GM21576 (cell line): ENCODE measurements at regions not wholly inside any gene's neighbourhood (a gene's known extent, or its start where the extent isn't known, plus 50 kb on each side); places are given as distances from the start of the nearest gene placed in this dataset.
"Not testable (repeated sequence)": the region's sequence is repeated elsewhere in the genome, so short reads cannot be mapped to it uniquely, and the experiment has no call there.

ENCODE experiments used
- ATAC-seq: cut with Tn5 transposase; IDR thresholded peaks from one replicate; pipeline ENCODE4 v1.9.1; 2021; ENCODE audit warnings: mild to moderate bottlenecking, moderate library complexity; ENCODE audit not compliant: unreplicated experiment

DNA sequence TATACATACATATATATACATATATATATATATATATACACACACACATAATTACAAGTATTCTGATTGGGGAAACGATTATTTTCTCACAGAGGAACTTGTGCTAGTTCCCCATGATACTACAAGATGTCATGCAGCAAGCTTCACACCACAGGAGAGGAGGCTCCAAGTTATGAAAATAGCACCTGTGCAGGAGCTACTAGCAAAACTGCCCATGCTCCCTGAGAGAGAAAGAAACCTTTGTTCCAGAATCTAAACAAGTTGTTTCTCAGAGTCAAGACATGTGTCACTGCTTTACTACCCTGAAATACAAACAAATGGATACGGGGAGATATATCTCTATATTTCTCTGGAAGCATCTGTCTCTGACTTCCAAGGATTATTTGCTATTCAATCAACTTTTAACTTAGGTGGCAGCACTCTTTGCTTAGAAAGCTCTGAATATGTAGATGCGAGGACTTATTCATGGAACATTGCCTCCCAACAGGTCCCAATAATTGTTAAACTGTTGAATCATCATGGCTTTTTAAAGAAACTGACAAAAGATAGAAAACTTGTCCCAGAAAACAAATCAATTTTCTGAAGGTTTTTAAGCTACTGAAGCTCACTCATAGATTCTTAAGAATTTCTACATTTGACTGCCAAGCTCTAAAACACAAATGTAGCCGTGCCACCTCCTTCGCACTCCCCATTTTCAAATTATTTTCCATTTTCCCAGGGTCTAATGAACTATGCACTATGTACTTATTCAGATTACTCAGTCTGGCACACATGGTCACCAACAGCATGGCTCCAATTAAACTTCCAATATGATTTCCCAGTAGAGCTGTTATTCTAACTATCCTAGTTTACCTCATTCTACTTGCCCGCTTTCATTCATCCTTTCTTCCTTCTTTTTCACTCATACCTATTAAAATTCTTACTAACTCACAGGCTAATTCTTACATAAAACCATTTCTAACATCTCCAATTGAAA lies 929.1 kb downstream of the LTN1 start:
- no peak for ATAC-seq

DNA sequence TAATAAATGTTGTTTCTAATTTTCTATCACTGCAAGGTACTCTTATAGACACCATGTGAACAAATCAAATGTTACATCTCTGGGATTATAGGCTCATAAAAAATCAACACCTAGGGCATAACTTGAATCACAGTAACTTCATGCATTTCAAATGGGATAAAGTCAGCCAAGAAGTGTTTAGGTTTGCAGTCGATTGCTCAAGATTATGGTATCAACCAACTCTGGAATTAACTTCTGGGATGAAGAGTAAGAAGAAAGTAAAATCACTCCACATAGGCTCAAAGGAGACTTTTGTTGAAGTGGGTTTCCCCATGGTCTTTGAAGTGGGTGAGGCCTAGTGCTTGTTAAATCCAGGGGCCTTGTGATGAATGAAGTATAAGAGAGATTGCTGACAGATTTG lies 939.7 kb downstream of the LTN1 start:
- ATAC-seq: not testable (repeated sequence)

GRCh38 chr21:28051649-28052048 lies 941.0 kb downstream of the LTN1 start:
- ATAC-seq: not testable (repeated sequence)

GRCh38 chr21:28035692-28036091 lies 957.0 kb downstream of the LTN1 start:
- ATAC-seq: not testable (repeated sequence)

GRCh38 chr21:28034916-28035315 lies 957.8 kb downstream of the LTN1 start:
- not testable (repeated sequence) for ATAC-seq

DNA sequence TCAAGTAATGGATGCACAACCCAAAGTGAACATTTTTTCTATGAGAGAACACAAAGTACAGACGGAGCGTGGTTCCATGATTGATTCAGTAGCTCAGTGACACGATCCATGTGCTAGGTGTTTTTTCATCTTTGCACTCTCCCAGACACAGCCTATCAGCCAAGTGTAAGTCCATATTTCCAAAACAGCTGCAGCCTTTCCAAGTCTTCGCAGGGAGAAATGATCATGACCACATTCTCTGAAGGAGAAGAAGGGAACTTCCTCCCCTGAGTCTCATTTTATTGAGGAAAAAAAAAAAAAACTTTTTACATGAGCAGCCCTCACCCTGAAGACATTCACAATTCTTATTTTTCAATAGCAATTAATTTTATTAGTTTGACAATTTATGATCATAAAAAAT lies 958.3 kb downstream of the LTN1 start:
- not testable (repeated sequence) for ATAC-seq

DNA sequence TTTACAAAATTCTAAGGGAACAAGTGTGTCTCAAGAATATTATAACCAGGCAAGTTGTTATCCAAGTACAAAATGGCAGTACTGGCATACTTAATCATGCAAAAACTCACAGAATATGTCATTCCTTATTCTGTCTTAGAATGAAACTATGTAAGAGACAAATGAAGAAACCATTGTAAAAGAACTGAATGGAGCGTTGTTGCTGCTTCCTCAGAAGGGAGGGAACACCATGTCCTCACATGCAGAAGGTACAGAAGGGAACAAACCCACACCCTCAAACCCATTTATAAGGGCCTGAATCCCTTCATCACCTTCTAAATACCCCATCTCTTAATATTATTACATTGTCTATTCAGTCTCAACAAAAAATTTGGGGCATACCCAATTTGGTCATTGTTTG lies 960.0 kb downstream of the LTN1 start:
- ATAC-seq: not testable (repeated sequence)

DNA sequence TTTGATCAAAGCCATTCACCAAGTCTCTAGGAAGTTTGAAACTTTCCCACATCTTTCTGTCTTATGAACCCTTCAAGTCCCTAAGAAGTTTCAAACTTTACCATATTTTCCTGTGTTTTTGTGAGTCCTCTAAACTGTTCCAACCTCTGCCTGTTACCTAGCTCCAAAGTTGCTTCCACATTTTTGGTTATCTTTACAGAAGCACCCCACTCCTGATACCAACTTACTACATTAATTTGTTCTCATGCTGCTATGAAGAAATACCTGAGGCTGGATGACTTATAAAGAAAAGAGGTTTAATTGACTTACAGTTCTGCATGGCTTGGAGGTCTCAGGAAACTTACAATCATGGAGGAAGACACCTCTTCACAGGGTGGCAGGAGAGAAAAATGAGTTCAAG lies 961.6 kb downstream of the LTN1 start:
- not testable (repeated sequence) for ATAC-seq

GRCh38 chr21:28025111-28025510 lies 967.6 kb downstream of the LTN1 start:
- ATAC-seq: no peak

DNA sequence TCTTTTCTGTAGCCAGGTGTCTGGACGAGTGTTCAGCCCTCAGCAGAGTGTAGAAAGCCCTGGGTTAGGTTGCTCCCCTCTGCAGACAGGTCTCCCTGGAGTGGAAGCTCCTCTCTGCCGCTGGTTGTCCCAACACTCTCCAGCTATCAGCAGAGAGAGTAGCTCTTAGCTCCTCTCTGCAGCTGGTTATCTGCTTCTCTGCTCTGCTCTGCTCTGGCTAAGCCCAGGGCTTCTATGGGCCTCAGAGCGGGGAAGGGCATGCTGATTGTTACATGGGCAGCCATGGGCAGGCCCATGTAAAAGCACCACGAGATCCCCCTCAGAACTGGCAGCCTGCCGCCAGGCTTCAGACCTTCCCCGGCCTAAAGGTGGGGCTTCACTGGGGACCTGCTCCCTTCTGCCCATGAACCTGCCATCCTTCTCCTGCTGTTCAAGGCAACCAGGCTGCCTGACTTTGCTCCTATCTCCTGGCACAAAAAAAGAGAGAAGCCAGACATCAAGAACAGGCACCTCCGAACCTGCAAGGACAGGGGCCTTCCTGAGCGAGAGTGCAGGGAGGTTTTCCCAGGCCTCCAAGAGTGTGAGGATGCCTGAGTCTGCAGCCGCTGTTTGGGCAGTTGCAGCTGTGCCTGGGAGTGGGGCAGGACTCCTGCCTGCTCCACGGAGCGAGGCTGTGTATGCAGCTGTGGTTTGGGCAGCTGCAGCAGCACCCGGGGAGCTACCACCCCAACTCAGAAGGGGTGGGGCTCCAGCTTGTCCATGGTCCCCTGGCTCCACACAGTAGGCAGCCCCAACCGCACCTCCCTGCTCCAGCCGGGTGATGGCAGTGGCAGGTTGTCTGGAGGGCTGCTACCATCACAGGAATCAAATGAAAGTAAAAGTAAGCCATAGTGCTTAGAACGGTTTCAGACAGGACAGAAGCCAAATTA lies 973.7 kb downstream of the LTN1 start:
- ATAC-seq: peak; percentile 49

DNA sequence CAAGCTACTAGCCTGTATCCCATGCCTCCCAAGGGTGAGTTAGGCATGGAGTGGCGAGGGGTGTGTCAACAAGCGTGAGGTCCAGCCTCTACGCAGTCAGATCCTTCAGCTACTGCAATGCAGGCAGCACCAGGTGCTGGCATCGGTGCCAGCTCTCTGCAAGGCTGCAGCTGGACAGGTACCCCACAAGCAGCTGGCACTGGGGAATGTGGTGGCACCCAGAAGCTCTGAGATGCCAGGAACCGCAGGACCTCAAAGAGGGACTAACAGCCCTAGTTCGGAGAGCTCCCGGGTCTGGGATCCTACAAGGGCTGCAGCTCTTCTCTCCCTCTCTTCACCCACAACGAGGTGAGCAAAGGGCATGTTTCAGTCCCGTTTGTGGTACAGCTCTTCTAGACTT lies 974.5 kb downstream of the LTN1 start:
- ATAC-seq: no peak

DNA sequence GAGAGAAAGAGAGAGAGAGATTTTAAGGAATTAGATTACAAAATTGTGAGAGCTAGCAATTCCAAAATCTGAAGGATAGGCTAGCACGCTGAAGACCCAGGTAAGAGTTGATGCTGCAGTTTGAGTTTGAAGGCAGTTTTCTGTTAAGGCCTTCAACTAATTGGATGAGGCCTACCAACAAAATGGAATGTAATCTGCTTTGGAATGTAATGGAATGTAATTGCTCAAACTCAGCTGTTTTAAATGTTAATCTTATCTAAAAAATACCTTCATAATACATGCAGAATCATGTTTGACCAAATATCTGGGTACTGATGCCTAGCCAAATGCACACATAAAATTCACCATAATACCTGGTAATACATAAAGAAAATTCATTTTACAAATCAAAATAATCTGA lies 976.1 kb downstream of the LTN1 start:
- ATAC-seq: no peak

GRCh38 chr21:28013123-28013522 lies 979.6 kb downstream of the LTN1 start:
- not testable (repeated sequence) for ATAC-seq

DNA sequence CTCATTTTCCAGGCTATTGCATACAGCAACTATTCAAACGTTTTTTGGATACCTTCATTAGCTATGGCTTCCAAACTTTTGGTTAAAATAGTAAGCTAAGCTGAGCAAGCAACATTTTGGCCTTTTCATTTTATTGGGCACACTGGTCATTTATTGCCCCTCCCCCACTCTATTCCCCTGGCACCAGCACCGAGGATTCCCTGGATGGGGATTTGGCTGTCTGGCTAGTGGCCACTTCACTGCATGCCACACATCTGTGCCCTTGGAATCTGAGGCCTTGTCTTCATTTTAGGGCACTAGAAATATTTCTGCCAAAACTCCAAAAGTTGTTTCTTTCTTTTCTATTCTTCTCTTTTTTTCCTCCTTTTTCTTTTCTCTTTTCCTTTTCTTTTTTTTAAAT lies 980.7 kb downstream of the LTN1 start:
- not testable (repeated sequence) for ATAC-seq

- ATAC-seq: not testable (repeated sequence)
Measured at GRCh38 chr21:28008245-28008644, 984.4 kb downstream of the LTN1 start.

DNA sequence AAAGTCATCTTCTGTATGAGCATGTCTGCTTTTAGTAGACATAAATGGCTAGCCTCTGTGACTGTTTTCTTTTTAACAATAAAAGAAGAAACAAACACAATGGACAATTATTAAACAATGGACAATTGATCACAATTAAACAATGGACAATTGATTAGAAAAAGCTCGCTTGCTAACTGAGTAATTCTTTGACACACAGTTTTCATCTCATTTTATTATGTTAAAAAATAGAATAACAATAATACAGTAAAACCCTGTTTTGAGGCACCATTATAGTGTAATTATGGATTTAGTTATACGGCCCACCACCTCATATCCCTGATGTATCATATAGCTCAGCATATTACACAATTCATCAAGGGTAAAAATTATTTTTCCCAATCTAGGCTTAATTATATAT lies 989.0 kb downstream of the LTN1 start:
- not testable (repeated sequence) for ATAC-seq

- not testable (repeated sequence) for ATAC-seq
Measured at GRCh38 chr21:27996906-27997305, 995.8 kb downstream of the LTN1 start.

DNA sequence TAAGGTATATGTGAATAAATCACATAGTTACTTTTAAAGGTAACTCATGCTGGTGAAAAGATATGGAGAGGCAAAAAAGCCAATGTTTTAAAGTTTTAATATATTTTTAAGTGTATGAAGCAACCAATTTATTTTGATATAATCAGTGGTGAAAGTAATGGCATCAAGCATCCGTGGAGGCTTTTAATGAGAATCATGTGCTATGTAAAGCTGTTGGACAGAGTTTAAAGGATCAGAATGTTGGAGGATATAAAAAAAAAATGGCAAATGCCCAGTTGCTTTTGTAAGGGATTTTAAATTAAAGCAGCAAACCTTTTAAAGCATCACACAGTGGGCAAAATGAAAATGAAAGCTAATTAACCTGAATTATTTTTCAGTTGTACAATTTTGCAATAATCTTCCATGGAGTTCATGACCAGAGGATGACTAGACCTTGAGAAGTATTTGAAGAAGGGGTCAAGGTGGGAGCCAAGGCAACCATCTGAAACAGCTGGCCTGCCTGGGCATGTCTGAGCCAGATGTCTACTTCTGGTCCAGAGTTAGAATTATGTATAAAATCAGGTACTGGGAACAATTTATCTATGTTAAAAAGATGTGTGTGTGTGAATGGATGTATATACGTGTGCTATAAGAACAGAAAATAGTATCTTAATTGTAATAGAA lies 1007.9 kb downstream of the LTN1 start:
- not testable (repeated sequence) for ATAC-seq

GRCh38 chr21:27979446-27979845 lies 1012.6 kb upstream of the ADAMTS5 start:
- not testable (repeated sequence) for ATAC-seq

- no peak for ATAC-seq
Measured at GRCh38 chr21:27975514-27975913, 1008.6 kb upstream of the ADAMTS5 start.

- not testable (repeated sequence) for ATAC-seq
Measured at GRCh38 chr21:27974152-27974551, 1007.3 kb upstream of the ADAMTS5 start.
